GM18499 (cell line): ENCODE measurements at regions not wholly inside any gene's neighbourhood (a gene's known extent, or its start where the extent isn't known, plus 50 kb on each side); places are given as distances from the start of the nearest gene placed in this dataset.

Experiments
- ATAC-seq: cut with Tn5 transposase; IDR thresholded peaks from one replicate; pipeline ENCODE4 v1.9.1; 2021; ENCODE audit warnings: moderate number of reproducible peaks; ENCODE audit not compliant: insufficient read depth, unreplicated experiment

GRCh38 chr12:30829876-30830275, 75.1 kb upstream of the CAPRIN2 start:
- ATAC-seq, result no peak

GRCh38 chr12:30828686-30829085, 73.9 kb upstream of the CAPRIN2 start:
- no peak for ATAC-seq

GRCh38 chr12:30827101-30828066, 72.6 kb upstream of the CAPRIN2 start:
- no peak for ATAC-seq

- no peak for ATAC-seq
These were observed 71.5 kb upstream of the CAPRIN2 start for GRCh38 chr12:30826276-30826675.

- ATAC-seq, result no peak
These were observed 70.6 kb upstream of the CAPRIN2 start for GRCh38 chr12:30825341-30825740.

- ATAC-seq, result no peak
These were observed 69.6 kb upstream of the CAPRIN2 start for GRCh38 chr12:30824311-30824710.

GRCh38 chr12:30823764-30824163, 69.0 kb upstream of the CAPRIN2 start:
- no peak for ATAC-seq

GRCh38 chr12:30823156-30823699, 68.5 kb upstream of the CAPRIN2 start:
- no peak for ATAC-seq

GRCh38 chr12:30822385-30823155, 67.8 kb upstream of the CAPRIN2 start:
- no peak for ATAC-seq

- ATAC-seq, result no peak
These were observed 65.7 kb upstream of the CAPRIN2 start for GRCh38 chr12:30820406-30820946.

GRCh38 chr12:30818562-30818961, 63.8 kb upstream of the CAPRIN2 start:
- ATAC-seq, result no peak

- no peak for ATAC-seq
These were observed 62.2 kb upstream of the CAPRIN2 start for GRCh38 chr12:30816742-30817465.

GRCh38 chr12:30814295-30814655, 59.5 kb upstream of the CAPRIN2 start:
- ATAC-seq, result no peak

- no peak for ATAC-seq
These were observed 59.0 kb upstream of the CAPRIN2 start for GRCh38 chr12:30813525-30814294.

GRCh38 chr12:30811966-30812365, 57.2 kb upstream of the CAPRIN2 start:
- no peak for ATAC-seq

GRCh38 chr12:30810918-30811317, 56.2 kb upstream of the CAPRIN2 start:
- ATAC-seq, result no peak

- ATAC-seq, result no peak
These were observed 52.9 kb upstream of the CAPRIN2 start for GRCh38 chr12:30807695-30808034.

- no peak for ATAC-seq
These were observed 52.4 kb upstream of the CAPRIN2 start for GRCh38 chr12:30806989-30807694.

GRCh38 chr12:30805959-30806358, 51.2 kb upstream of the CAPRIN2 start:
- no peak for ATAC-seq
